ENCODE measurements at regions not wholly inside any gene's neighbourhood (a gene's known extent, or its start where the extent isn't known, plus 50 kb on each side); places are given as distances from the start of the nearest gene placed in this dataset.

DNA sequence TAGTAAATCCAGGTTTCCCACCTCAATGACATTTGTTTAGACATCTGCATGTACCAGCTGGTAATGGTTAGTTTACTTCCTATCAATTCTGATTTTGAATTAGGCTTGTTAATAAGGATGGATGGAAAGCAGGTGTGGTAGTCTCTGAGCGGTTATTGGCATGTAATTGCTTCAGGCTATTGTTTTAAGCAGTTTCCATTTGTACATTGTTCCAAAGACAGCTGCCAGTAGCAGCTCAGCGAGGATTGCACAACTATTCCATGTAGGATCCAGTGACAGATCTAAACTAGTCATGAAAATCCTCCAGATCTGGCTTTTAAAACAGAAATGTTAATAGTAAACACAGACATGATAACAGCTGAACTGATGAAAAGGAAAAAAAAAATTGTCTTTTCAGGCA is 436.0 kb upstream of the ADARB2 start:
- DNase-seq (ENCODE audit: low read depth), result no peak

DNA sequence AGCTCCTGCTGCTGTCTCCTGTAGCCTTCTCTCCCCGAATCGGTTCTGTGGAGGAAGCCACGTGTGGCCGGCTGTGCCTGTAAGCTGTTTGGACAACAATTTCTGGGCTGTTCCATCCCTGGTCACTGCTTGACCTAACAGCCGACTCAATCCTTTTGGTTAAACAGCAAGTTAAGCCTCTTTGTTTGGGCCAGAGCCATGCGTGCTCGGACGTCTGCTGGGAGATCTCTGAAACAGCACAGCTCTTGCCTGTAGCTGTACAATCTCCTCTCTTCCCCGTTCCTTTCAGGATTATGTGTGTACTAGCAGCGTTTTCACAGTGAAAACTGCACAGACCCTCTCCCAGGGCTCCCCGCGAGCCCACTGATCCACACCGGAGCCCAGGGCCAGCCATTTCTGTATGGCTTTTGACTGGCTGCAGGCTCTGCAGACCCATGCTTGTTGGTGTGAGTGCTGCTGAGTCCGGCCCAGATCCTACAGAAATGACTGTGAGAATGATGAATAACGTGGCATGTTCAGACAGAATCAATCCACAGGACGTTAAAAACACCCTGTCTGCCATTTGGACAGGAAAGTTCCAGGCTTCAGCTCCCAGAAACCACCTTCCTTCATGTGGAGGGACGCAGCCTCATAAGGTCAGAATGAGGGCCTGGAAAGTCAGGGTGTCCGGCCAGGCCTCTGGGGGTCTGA is 428.6 kb upstream of the ADARB2 start:
- DNase-seq (ENCODE audit: low read depth), result no peak

DNA sequence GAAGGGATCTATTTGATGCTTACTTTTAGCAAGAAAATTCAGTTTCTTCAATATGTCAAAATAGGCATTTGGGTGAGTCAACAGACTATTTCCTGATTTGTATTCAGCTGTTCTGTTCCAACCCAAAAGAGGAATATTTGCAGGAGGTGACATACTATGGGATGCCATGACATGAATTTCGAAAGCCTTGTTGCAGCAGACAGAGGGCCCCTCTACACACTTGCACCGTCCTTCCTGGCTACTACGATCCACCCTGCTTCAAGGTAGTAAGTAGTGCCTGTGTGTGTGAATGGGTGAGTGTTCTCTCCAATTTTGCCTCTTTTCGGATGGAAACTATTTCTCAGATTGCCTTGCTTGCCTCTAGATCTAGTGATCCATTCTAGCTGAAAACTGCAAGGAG is 413.0 kb upstream of the ADARB2 start:
- no peak for DNase-seq (ENCODE audit: low read depth)

DNA sequence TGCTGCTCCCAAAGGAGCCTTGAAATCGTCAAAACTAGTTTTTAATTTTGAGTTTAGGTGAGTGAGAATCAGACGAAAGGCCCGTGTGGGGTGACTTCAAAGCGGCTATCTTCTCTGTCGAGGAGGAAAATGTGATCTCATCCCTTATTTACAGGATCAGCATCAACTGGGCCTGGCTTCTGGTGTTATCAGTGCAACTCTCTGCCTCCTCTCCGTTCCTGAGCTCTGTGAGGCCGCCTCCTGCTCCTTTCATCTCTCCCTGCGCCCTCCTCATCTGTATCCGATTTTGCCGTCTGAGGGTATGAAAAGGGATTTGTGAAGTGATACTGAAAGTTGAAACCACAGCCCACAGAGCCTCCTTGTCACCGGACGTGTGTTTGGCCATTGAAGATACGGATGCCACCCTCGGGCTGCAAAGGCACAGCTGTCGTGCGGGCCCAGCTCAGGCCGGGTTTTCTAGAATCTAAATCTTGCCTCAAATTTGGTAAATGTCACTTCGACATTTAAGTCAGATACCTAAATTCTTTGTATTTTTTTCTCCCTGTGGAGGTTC is 408.7 kb upstream of the ADARB2 start:
- DNase-seq (ENCODE audit: low read depth), result no peak

GRCh38 chr10:2145491-2145890 is 408.2 kb upstream of the ADARB2 start:
- no peak for DNase-seq (ENCODE audit: low read depth)

- no peak for DNase-seq (ENCODE audit: low read depth)
Measured at GRCh38 chr10:2144584-2144983, 407.3 kb upstream of the ADARB2 start.

- no peak for DNase-seq (ENCODE audit: low read depth)
Measured at GRCh38 chr10:2143213-2143835, 406.0 kb upstream of the ADARB2 start.

DNA sequence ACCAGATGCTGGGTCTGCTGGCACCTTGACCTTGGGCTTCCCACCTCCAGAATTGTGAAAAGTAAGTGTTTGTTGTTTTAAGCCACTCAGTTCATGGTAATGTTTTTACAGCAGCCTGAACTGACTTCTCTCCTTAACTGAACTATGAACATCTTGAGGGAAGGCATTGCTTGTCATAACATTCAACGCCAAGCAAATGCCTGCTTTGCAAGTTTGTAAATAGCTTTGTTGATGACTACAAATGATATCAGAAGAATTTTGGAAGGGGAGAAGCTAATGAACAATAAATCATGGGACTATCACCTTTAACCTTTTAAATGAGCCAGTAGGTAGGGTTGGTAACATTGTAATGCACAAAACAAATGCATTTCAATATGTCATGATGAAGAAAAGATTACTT is 402.4 kb upstream of the ADARB2 start:
- no peak for DNase-seq (ENCODE audit: low read depth)

GRCh38 chr10:2137549-2138174 is 400.3 kb upstream of the ADARB2 start:
- peak; percentile 9 for DNase-seq (ENCODE audit: low read depth)

DNA sequence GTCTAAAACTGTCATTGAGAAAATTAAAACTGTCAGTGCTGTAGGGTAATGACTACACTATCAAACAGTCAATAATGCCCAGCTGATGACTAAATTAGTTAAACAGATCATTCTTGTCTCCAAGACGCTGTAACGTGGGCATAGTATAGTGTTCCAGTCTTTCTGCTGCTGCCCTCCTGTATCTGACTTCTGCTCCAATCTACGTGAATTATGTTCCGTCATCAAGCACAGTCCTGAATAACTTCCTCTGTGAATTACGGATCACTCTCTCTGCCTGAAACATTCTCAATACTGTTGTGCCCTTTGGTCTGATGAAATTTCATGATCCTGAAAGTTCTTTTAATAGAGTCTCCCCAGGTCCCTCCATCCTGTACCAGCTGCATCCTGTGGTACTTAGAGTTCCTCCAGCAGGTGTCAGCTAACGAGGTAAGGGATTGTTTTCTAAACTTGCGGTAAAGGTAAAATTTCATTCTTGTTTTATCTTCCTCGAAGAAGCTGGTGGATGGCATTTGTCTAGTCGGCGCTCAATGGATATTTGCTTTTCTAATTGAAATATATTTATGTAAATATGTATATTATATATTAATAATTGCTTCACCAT is 393.5 kb upstream of the ADARB2 start:
- no peak for DNase-seq (ENCODE audit: low read depth)

DNA sequence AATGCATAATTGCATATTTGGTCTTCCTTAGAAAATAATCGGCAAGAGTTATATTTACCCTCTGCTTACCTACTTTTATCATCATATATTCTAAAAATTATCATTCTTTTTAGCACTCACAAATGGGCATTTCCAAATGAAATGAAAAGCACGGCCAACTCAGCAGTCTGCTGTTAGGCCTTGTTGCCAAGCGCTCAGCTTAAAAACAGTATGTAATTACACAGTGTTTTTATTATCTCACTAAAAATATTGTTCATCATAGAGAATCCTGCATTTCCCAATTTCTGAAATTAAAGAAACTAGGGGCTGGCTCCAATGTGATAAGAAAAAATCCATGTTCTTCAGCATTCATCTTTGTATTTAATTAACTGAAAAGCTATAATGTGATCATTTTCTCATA is 391.7 kb upstream of the ADARB2 start:
- DNase-seq (ENCODE audit: low read depth), result no peak

DNA sequence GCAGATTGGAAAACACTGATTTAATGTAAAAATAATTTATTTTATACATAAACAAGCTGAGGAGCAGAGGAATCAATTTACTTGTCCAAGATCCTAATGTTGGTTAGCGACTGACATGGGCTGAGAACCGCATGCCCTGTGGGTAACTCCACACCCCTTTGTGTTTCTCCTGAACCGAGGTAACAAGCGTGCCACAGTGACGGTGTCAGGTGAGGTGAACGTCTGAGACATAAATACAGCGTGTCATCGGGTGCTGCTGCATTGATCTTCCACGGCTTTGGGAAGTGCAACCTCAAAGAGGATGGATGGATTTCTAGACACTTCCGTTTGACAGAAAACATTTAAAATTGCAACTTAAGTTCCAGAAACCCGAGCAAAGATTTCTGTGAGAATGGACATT is 386.8 kb upstream of the ADARB2 start:
- no peak for DNase-seq (ENCODE audit: low read depth)

DNA sequence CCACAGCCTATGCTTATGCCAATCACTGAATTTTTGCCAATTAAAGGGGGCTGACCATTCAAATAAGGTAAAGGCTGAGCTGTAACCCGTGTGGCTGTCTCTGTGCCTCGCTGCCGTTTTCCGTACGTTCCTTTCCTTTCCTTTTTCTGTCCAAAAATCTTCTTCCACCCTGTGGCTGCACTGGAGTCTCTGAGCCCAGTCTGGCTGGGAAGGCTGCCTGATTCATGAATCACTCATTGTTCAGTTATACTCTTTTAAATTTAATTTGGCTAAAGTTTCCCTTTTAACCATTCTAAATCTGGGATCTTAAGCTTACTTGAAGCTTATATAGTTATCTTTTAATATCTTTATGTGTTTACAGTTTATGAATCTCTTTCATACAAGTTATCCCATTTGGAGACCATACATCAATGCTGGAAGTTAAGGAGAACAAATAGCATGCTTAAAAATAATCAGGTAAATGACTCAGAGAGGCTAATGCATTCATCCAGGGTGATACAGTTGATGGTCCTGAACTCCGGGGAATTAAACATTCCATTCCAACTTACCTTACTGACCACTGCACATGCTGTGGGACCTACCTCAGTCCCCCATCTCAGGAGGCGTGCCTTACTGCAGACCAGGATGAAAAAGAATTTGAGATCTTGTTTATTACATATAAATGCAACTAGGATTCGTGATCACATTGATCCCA is 385.3 kb upstream of the ADARB2 start:
- DNase-seq (ENCODE audit: low read depth), result peak; percentile 43

- no peak for DNase-seq (ENCODE audit: low read depth)
Measured at GRCh38 chr10:2121929-2122328, 384.6 kb upstream of the ADARB2 start.

DNA sequence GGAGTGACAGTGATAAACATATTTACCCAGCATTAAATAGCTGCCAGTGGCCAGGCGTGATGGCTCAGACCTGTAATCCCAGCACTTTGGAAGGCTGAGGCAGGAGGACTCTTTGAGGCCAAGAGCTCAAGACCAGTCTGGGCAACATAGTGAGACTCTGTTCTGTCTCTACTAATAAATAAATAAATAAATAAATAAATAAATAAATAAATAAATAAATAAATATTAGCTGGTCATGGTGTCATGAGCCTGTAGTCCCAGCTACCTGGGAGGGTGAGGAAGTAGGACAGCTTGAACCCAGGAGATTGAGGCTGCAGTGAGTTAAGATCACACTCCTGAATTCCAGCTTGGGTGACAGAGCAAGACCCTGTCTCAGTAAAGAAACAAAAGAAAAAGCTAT is 384.0 kb upstream of the ADARB2 start:
- DNase-seq (ENCODE audit: low read depth), result no peak

- peak; percentile 33 for DNase-seq (ENCODE audit: low read depth)
Measured at GRCh38 chr10:2120746-2121145, 383.4 kb upstream of the ADARB2 start.

GRCh38 chr10:2119316-2119715 is 382.0 kb upstream of the ADARB2 start:
- peak; percentile 83 for DNase-seq (ENCODE audit: low read depth)

GRCh38 chr10:2118201-2118600 is 380.9 kb upstream of the ADARB2 start:
- DNase-seq (ENCODE audit: low read depth), result no peak

DNA sequence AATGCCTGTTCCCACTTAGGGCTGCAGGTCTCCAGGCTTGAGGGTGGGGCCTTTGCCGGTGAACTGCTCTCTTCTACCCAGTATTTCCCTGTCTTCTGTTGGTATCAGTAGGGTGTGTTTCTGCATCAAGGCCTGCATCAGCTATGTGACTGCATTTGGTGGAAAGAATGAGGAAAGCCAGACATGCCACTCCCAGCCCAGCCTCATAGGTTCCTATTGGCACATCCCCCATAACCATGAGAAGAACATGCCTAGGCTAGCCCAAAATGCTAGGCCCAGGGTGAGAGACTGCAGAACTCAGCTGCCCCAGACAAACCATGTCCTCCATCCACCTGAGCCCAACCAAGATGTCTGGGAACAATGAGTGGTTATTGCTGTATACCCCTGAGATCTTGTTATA is 380.3 kb upstream of the ADARB2 start:
- no peak for DNase-seq (ENCODE audit: low read depth)

DNA sequence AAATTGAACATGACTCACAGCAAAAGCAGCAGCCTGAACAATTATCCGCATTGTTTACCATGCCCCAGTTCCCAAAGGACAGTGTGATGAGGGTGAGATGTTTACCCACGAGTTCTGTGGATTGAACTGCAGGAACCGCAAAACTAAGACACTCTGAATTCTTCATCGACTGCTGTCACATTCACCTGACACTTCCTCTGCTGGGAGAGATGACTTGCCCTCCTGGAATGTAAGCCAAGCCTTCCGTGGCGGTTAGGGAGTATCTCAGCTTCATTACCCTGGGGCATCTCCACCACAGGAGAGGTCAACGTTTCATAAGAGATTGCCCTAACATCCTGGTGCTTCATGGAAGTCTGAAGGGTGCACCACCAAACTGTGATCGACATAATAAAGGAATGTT is 374.6 kb upstream of the ADARB2 start:
- DNase-seq (ENCODE audit: low read depth), result peak; percentile 94

- DNase-seq (ENCODE audit: low read depth), result no peak
Measured at GRCh38 chr10:2108496-2108895, 371.2 kb upstream of the ADARB2 start.

DNA sequence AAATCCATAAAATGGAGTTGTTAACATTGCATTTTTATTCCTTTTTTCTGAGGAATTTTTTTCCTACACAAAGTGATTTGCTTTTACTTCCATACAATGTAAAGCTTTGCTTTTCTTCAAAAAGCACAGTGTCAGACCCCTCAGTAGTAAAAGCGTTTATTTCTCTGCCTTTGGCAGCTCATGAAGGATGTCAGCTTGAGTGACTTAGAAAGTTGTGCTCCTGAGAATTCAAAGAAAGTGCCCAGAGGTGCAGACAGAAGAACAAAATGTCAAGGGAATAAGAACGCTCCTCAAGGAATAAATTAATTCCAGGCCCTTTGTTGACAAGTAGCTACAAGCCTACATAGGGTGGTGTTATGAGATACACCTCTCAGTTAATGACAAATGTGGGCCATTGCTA is 369.3 kb upstream of the ADARB2 start:
- no peak for DNase-seq (ENCODE audit: low read depth)
